SH-SY5Y (cell line): ENCODE measurements at regions not wholly inside any gene's neighbourhood (a gene's known extent, or its start where the extent isn't known, plus 50 kb on each side); places are given as distances from the start of the nearest gene placed in this dataset.

ENCODE experiments used
- GATA2 ChIP-seq: IDR thresholded peaks from 2 replicates; pipeline ENCODE4 v1.6.1; 2011; ENCODE audit warnings: mild to moderate bottlenecking, low read depth, low read length
- GATA3 ChIP-seq: IDR thresholded peaks from 2 replicates; pipeline ENCODE4 v1.6.1; 2011; ENCODE audit warnings: low read depth, mild to moderate bottlenecking, low read length, moderate library complexity

GRCh38 chr16:85164838-85165516 is 52.7 kb upstream of the CIBAR2 start:
- TF ChIP-seq GATA2, result no peak
- no peak for TF ChIP-seq GATA3
